GM18868 (cell line): ENCODE measurements at regions not wholly inside any gene's neighbourhood (a gene's known extent, or its start where the extent isn't known, plus 50 kb on each side); places are given as distances from the start of the nearest gene placed in this dataset.

Experiments used
- ATAC-seq: cut with Tn5 transposase; IDR thresholded peaks from one replicate; pipeline ENCODE4 v1.9.1; 2021; ENCODE audit warnings: mild to moderate bottlenecking, moderate library complexity; ENCODE audit not compliant: unreplicated experiment

GRCh38 chr15:91603384-91604080 is 250.0 kb upstream of the SLCO3A1 start:
- no peak for ATAC-seq

- no peak for ATAC-seq
Observed at GRCh38 chr15:91604122-91604521, 249.4 kb upstream of the SLCO3A1 start.

GRCh38 chr15:91605576-91605975 is 247.9 kb upstream of the SLCO3A1 start:
- ATAC-seq: no peak

- ATAC-seq: no peak
Observed at GRCh38 chr15:91609231-91609630, 244.3 kb upstream of the SLCO3A1 start.

GRCh38 chr15:91609966-91610365 is 243.5 kb upstream of the SLCO3A1 start:
- ATAC-seq: no peak

- ATAC-seq: no peak
Observed at GRCh38 chr15:91611561-91612323, 241.8 kb upstream of the SLCO3A1 start.

- ATAC-seq: no peak
Observed at GRCh38 chr15:91620229-91620628, 233.3 kb upstream of the SLCO3A1 start.

- no peak for ATAC-seq
Observed at GRCh38 chr15:91622235-91622634, 231.3 kb upstream of the SLCO3A1 start.

GRCh38 chr15:91622711-91623342 is 230.7 kb upstream of the SLCO3A1 start:
- no peak for ATAC-seq

GRCh38 chr15:91624353-91624968 is 229.0 kb upstream of the SLCO3A1 start:
- no peak for ATAC-seq

GRCh38 chr15:91625506-91625905 is 228.0 kb upstream of the SLCO3A1 start:
- no peak for ATAC-seq

- ATAC-seq: no peak
Observed at GRCh38 chr15:91627473-91628278, 225.8 kb upstream of the SLCO3A1 start.

GRCh38 chr15:91630090-91630489 is 223.4 kb upstream of the SLCO3A1 start:
- no peak for ATAC-seq

GRCh38 chr15:91632176-91632575 is 221.3 kb upstream of the SLCO3A1 start:
- no peak for ATAC-seq

- no peak for ATAC-seq
Observed at GRCh38 chr15:91632981-91633380, 220.5 kb upstream of the SLCO3A1 start.

- ATAC-seq: no peak
Observed at GRCh38 chr15:91634179-91634578, 219.3 kb upstream of the SLCO3A1 start.

GRCh38 chr15:91635080-91635479 is 218.4 kb upstream of the SLCO3A1 start:
- no peak for ATAC-seq

GRCh38 chr15:91635641-91636040 is 217.9 kb upstream of the SLCO3A1 start:
- ATAC-seq: no peak

- no peak for ATAC-seq
Observed at GRCh38 chr15:91649016-91649415, 204.5 kb upstream of the SLCO3A1 start.

GRCh38 chr15:91649831-91650321 is 203.6 kb upstream of the SLCO3A1 start:
- no peak for ATAC-seq

- ATAC-seq: no peak
Observed at GRCh38 chr15:91651251-91651650, 202.3 kb upstream of the SLCO3A1 start.
